Thymus (tissue), 11 donors: ENCODE measurements at regions not wholly inside any gene's neighbourhood (a gene's known extent, or its start where the extent isn't known, plus 50 kb on each side); places are given as distances from the start of the nearest gene placed in this dataset.

Source experiments
- DNase-seq, 9 donors: peaks; one replicate each; pipeline ENCODE4 v3.0.0-alpha.2; 2013; ENCODE audit warnings: low spot score in 9 of 9, low read depth in 6 of 9, missing footprints in 1 of 9
- H3K27ac ChIP-seq, 2 donors: one replicate each; pipeline ENCODE4 v1.5.1; 2013; ENCODE audit warnings: control low read depth in 1 of 2, low read depth in 1 of 2, low read length in 1 of 2, mild to moderate bottlenecking in 1 of 2, moderate library complexity in 1 of 2
- H3K27me3 ChIP-seq, 2 donors: one replicate each; pipeline ENCODE4 v1.5.1; 2013; ENCODE audit warnings: low read length in 1 of 2; ENCODE audit not compliant: control insufficient read depth in 2 of 2, insufficient read depth in 1 of 2
- H3K36me3 ChIP-seq, 2 donors: one replicate each; pipeline ENCODE4 v1.5.1; 2013; ENCODE audit warnings: low read length in 1 of 2, mild to moderate bottlenecking in 1 of 2, moderate library complexity in 1 of 2; ENCODE audit not compliant: control insufficient read depth in 2 of 2, insufficient read depth in 2 of 2
- H3K4me1 ChIP-seq, 2 donors: one replicate each; pipeline ENCODE4 v1.5.1; 2013; ENCODE audit warnings: low read length in 2 of 2; ENCODE audit not compliant: control insufficient read depth in 2 of 2, insufficient read depth in 2 of 2
- H3K4me3 ChIP-seq, 2 donors: one replicate each; pipeline ENCODE4 v1.5.1; 2013; ENCODE audit warnings: low read length in 2 of 2, control low read depth in 1 of 2, mild to moderate bottlenecking in 1 of 2
- H3K9me3 ChIP-seq, 2 donors: one replicate each; pipeline ENCODE4 v1.5.1; 2013; ENCODE audit warnings: low read length in 1 of 2, mild to moderate bottlenecking in 1 of 2; ENCODE audit not compliant: control insufficient read depth in 2 of 2, insufficient read depth in 1 of 2
- WGBS: extraction: QIAGEN DNeasy Blood & Tissue Kit; methylation state at CpG from one replicate; pipeline ENCODE4 v1.1.7; 2013; 5-methylcytosine and 5-hydroxymethylcytosine counted together
- donor health status: healthy.

- H3K4me1 ChIP-seq = no peaks in the 10 kb centered on the region
- H3K27ac ChIP-seq = no peak overlapping the region
- DNase-seq = no peak
- no peaks in the 10 kb centered on the region for H3K9me3 ChIP-seq
- H3K36me3 ChIP-seq = no peaks in the 10 kb centered on the region
- H3K27me3 ChIP-seq = no peaks in the 10 kb centered on the region
- no peak overlapping the region for H3K4me3 ChIP-seq
- WGBS = 88% methylated on average over 2 of the region's 2 CpGs
Measured at GRCh38 chr5:41670854-41671479, 160.6 kb upstream of the PLCXD3 start.

- WGBS = 93% methylated on average over 3 of the region's 3 CpGs
- DNase-seq = peak in 1 of 9 donors; percentile 14
Measured at GRCh38 chr5:41670216-41670615, 159.8 kb upstream of the PLCXD3 start.

GRCh38 chr5:41661254-41661653, 150.9 kb upstream of the PLCXD3 start:
- Histone ChIP-seq H3K27ac (no peak overlapping the region), H3K4me3 (no peak overlapping the region), H3K36me3 (no peaks in the 10 kb centered on the region), H3K9me3 (no peaks in the 10 kb centered on the region), H3K4me1 (no peaks in the 10 kb centered on the region), H3K27me3 (no peaks in the 10 kb centered on the region)
- 91% methylated on average over 3 of the region's 3 CpGs for WGBS
- no peak for DNase-seq

More at GRCh38 chr5:41670216-41670615, 159.8 kb upstream of the PLCXD3 start:
- H3K36me3 ChIP-seq = no peaks in the 10 kb centered on the region
- no peaks in the 10 kb centered on the region for H3K27me3 ChIP-seq
- no peak overlapping the region for H3K27ac ChIP-seq
- no peaks in the 10 kb centered on the region for H3K4me1 ChIP-seq
- H3K9me3 ChIP-seq = no peaks in the 10 kb centered on the region
- no peak overlapping the region for H3K4me3 ChIP-seq

GRCh38 chr5:41656597-41656996, 146.2 kb upstream of the PLCXD3 start:
- Histone ChIP-seq H3K36me3 (no peaks in the 10 kb centered on the region), H3K9me3 (no peaks in the 10 kb centered on the region), H3K4me1 (no peaks in the 10 kb centered on the region), H3K27ac (no peak overlapping the region), H3K4me3 (no peak overlapping the region), H3K27me3 (no peaks in the 10 kb centered on the region)
- 94% methylated on average over 1 of the region's 1 CpG for WGBS
- no peak for DNase-seq

GRCh38 chr5:41650131-41650530, 139.7 kb upstream of the PLCXD3 start:
- Histone ChIP-seq H3K4me3 (no peak overlapping the region), H3K9me3 (no peaks in the 10 kb centered on the region), H3K27ac (no peak overlapping the region), H3K36me3 (no peaks in the 10 kb centered on the region), H3K27me3 (no peaks in the 10 kb centered on the region), H3K4me1 (no peaks in the 10 kb centered on the region)
- 91% methylated on average over 6 of the region's 6 CpGs for WGBS
- no peak for DNase-seq

- DNase-seq = no peak
- H3K4me3 ChIP-seq = no peak overlapping the region
- H3K4me1 ChIP-seq = no peaks in the 10 kb centered on the region
- no peaks in the 10 kb centered on the region for H3K27me3 ChIP-seq
- no peaks in the 10 kb centered on the region for H3K9me3 ChIP-seq
- 80% methylated on average over 3 of the region's 3 CpGs for WGBS
- H3K27ac ChIP-seq = no peak overlapping the region
- no peaks in the 10 kb centered on the region for H3K36me3 ChIP-seq
Measured at GRCh38 chr5:41649659-41650058, 139.3 kb upstream of the PLCXD3 start.

- Histone ChIP-seq H3K27me3 (no peaks in the 10 kb centered on the region), H3K36me3 (no peaks in the 10 kb centered on the region), H3K4me1 (no peaks in the 10 kb centered on the region), H3K9me3 (no peaks in the 10 kb centered on the region), H3K4me3 (no peak overlapping the region), H3K27ac (no peak overlapping the region)
- WGBS = 60% methylated on average over 2 of the region's 2 CpGs
- DNase-seq = no peak
Measured at GRCh38 chr5:41648996-41649395, 138.6 kb upstream of the PLCXD3 start.

- Histone ChIP-seq H3K27me3 (no peaks in the 10 kb centered on the region), H3K4me1 (no peaks in the 10 kb centered on the region), H3K27ac (no peak overlapping the region), H3K9me3 (no peaks in the 10 kb centered on the region), H3K4me3 (no peak overlapping the region), H3K36me3 (no peaks in the 10 kb centered on the region)
- 72% methylated on average over 3 of the region's 3 CpGs for WGBS
- DNase-seq = no peak
Measured at GRCh38 chr5:41641621-41642020, 131.2 kb upstream of the PLCXD3 start.

GRCh38 chr5:41638685-41639084, 128.3 kb upstream of the PLCXD3 start:
- Histone ChIP-seq H3K4me1 (no peaks in the 10 kb centered on the region), H3K27me3 (no peaks in the 10 kb centered on the region)

More at GRCh38 chr5:41638685-41639084, 128.3 kb upstream of the PLCXD3 start:
- Histone ChIP-seq H3K9me3 (no peaks in the 10 kb centered on the region), H3K4me3 (no peak overlapping the region), H3K36me3 (no peaks in the 10 kb centered on the region), H3K27ac (no peak overlapping the region)
- DNase-seq = no peak
- WGBS = 90% methylated on average over 3 of the region's 3 CpGs
